ENCODE measurements at regions not wholly inside any gene's neighbourhood (a gene's known extent, or its start where the extent isn't known, plus 50 kb on each side); places are given as distances from the start of the nearest gene placed in this dataset.

DNA sequence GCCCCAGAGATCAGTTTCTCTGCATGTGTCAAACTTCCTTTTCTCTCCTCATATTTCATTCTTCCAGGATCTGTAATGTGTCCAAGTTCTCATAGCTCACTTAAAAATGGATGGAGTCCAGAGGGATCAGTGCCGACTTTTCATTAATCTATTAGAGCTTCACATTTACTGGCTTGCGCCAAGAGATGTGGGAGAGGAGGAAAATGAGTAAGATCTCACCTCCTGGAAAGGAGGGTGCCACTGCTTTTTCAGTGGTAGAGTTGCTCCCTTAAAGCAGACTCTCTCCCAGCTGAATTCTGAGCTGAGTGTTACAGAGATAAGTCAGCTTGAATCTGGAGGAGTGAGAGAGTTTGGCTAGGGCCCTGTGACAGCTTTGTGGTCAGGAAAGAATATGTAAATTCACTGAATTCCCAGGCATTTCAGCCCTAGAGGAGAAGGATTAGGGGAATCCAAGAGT lies 175.9 kb downstream of the SOX4 start:
- peaks cover 19% of the 10 kb centered on the region for H3K79me2 ChIP-seq (ENCODE audit: control insufficient read depth, insufficient read depth, low read length)
- H4K20me1 ChIP-seq (replicated peaks; ENCODE audit: control insufficient read depth, extremely low read depth, insufficient read depth, low read length), result no peaks in the 10 kb centered on the region
- POLR2A ChIA-PET, result interaction anchor here (1.4 to 3.0 kb wide), 3 partner anchors 29 to 175 kb away, joined by 4 to 36 read pairs (median 6); partner anchors contain the start of gene SOX4
- H3K9me3 ChIP-seq (replicated peaks; ENCODE audit: control insufficient read depth, insufficient read depth, low read length), result no peaks in the 10 kb centered on the region
- CTCF ChIA-PET, result interaction anchor here (0.6 to 2.7 kb wide), 16 partner anchors 12 to 1241 kb away, joined by 3 to 28 read pairs (median 4); partner anchors contain the start of gene SOX4
- no peaks in the 10 kb centered on the region for H3K27me3 ChIP-seq (ENCODE audit: control insufficient read depth in 2 of 2, insufficient read depth in 2 of 2, low read length in 2 of 2)
- DNase-seq (ENCODE audit: low read depth, low spot score) (peak; percentile 94), FAIRE-seq (peak; percentile 76)
- H3K9ac ChIP-seq (replicated peaks; ENCODE audit: extremely low read depth, insufficient read depth, low read length), result peak overlapping the region; percentile 75
- H3K27ac ChIP-seq (ENCODE audit: insufficient read depth, low read depth, low read length), result peak overlapping the region; percentile 98
- BruUV-seq (replicated peaks), result no TSS peak
- H3K4me1 ChIP-seq (ENCODE audit: control insufficient read depth, extremely low read depth, insufficient read depth, low read length), result peaks cover 53% of the 10 kb centered on the region
- TF ChIP-seq MYC (IDR thresholded peaks at IDR 0.05; ENCODE audit: low read depth, low read length), result no peak
- peak; percentile 60 for TF ChIP-seq GATA2 (IDR thresholded peaks at IDR 0.05; ENCODE audit: insufficient read depth, insufficient read length, low read depth, low read length)
- no peak for TF ChIP-seq EZH2 (IDR thresholded peaks at IDR 0.05; ENCODE audit: borderline replicate concordance, low read depth, low read length, severe bottlenecking)
- no peak for TF ChIP-seq POLR2A (IDR thresholded peaks at IDR 0.05; ENCODE audit: low read depth, low read length)
- TF ChIP-seq CTCF (IDR thresholded peaks at IDR 0.05; ENCODE audit: extremely low read depth in 1 of 2, insufficient read depth in 1 of 2, low read depth in 1 of 2, low read length in 2 of 2), result no peak
- TF ChIP-seq, protein P1, sequence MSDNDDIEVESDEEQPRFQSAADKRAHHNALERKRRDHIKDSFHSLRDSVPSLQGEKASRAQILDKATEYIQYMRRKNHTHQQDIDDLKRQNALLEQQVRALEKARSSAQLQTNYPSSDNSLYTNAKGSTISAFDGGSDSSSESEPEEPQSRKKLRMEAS (IDR thresholded peaks at IDR 0.05; ENCODE audit: insufficient read depth, insufficient read length), result no peak
- TF ChIP-seq FOS (IDR thresholded peaks at IDR 0.05; ENCODE audit: borderline replicate concordance, insufficient read depth, low read length), result peak; percentile 63
- no peak for TF ChIP-seq POLR2AphosphoS5 (IDR thresholded peaks at IDR 0.05; ENCODE audit: insufficient read depth, low read depth, low read length)
- no peak for TF ChIP-seq JUN (IDR thresholded peaks at IDR 0.05; ENCODE audit: borderline replicate concordance, insufficient read depth, insufficient read length, low read depth)
- no peak overlapping the region for H3K4me3 ChIP-seq (replicated peaks in 1 of 3; ENCODE audit: insufficient read depth in 1 of 3, low read depth in 1 of 3, low read length in 3 of 3)
- H3K4me2 ChIP-seq (ENCODE audit: insufficient read depth, low read length), result peak overlapping the region; percentile 44
- intact Hi-C loops (cut with micrococcal nuclease), result loop anchor here (1.0 to 5.0 kb wide), 7 partner anchors 17 to 1113 kb away; no protein-coding TSS in a partner anchor
- dilution Hi-C loops (cut with MboI; ENCODE audit: extremely low pct_ligation_motif_present, low sequenced_read_pairs), result no loop called here
- H3K9me1 ChIP-seq (replicated peaks; ENCODE audit: control insufficient read depth, extremely low read depth, insufficient read depth, low read length), result no peaks in the 10 kb centered on the region
- H2AFZ ChIP-seq (ENCODE audit: low read depth, low read length), result no peak overlapping the region
- no peaks in the 10 kb centered on the region for H3K36me3 ChIP-seq (ENCODE audit: control insufficient read depth in 2 of 2, extremely low read depth in 1 of 2, insufficient read depth in 2 of 2, low read length in 2 of 2)

Measured in endothelial cell of umbilical vein (primary cell).